ENCODE measurements at regions not wholly inside any gene's neighbourhood (a gene's known extent, or its start where the extent isn't known, plus 50 kb on each side); places are given as distances from the start of the nearest gene placed in this dataset.

GRCh38 chr18:59835605-59836379 is 64.0 kb upstream of the PMAIP1 start:
- TF ChIP-seq EZH2 (IDR thresholded peaks at IDR 0.05; ENCODE audit: low read depth), result no peak
- TF ChIP-seq CTCF (conservative IDR thresholded peaks at IDR 0.05), result no peak
- DNase-seq, result no peak
- no peak overlapping the region for H3K4me2 ChIP-seq
- no peak overlapping the region for H2AFZ ChIP-seq
- no peaks in the 10 kb centered on the region for H4K20me1 ChIP-seq (ENCODE audit: insufficient read depth)
- no peak overlapping the region for H3K27ac ChIP-seq
- H3K4me1 ChIP-seq (replicated peaks; ENCODE audit: insufficient read depth), result no peaks in the 10 kb centered on the region
- ChIA-PET POLR2A (ENCODE audit: unreplicated experiment) (interaction anchor here (0.5 kb wide), 1 partner anchor 124 kb away, joined by 8 read pairs; no protein-coding TSS in a partner anchor), CTCF (interaction anchor here (1.0 kb wide), 1 partner anchor 12 kb away, joined by 3 read pairs; no protein-coding TSS in a partner anchor)
- no TSS peak for BruUV-seq (replicated peaks)
- H3K36me3 ChIP-seq (ENCODE audit: low read depth), result no peaks in the 10 kb centered on the region
- H3F3A ChIP-seq (ENCODE audit: insufficient read depth, low read depth), result no peaks in the 10 kb centered on the region
- H3K79me2 ChIP-seq (ENCODE audit: low read depth), result no peaks in the 10 kb centered on the region
- H3K9me3 ChIP-seq (ENCODE audit: insufficient read depth, low read depth), result no peaks in the 10 kb centered on the region
- no peaks in the 10 kb centered on the region for H3K27me3 ChIP-seq (ENCODE audit: insufficient read depth, low read depth)
- H3K9me2 ChIP-seq (ENCODE audit: insufficient read depth), result no peaks in the 10 kb centered on the region
- no peak overlapping the region for H3K4me3 ChIP-seq
- intact Hi-C loops (cut with micrococcal nuclease; ENCODE audit: unreplicated experiment), result loop anchor here (2.0 to 5.0 kb wide), 5 partner anchors 63 to 712 kb away; partner anchors contain the start of gene PMAIP1

GRCh38 chr18:59834267-59834666 is 65.5 kb upstream of the PMAIP1 start:
- Histone ChIP-seq H3K4me2 (no peak overlapping the region), H3K4me1 (replicated peaks; ENCODE audit: insufficient read depth) (no peaks in the 10 kb centered on the region), H3K9me2 (ENCODE audit: insufficient read depth) (no peaks in the 10 kb centered on the region), H3K36me3 (ENCODE audit: low read depth) (no peaks in the 10 kb centered on the region), H2AFZ (no peak overlapping the region), H4K20me1 (ENCODE audit: insufficient read depth) (no peaks in the 10 kb centered on the region), H3K79me2 (ENCODE audit: low read depth) (no peaks in the 10 kb centered on the region), H3K27ac (no peak overlapping the region), H3K9me3 (ENCODE audit: insufficient read depth, low read depth) (no peaks in the 10 kb centered on the region), H3F3A (ENCODE audit: insufficient read depth, low read depth) (no peaks in the 10 kb centered on the region), H3K4me3 (no peak overlapping the region), H3K27me3 (ENCODE audit: insufficient read depth, low read depth) (no peaks in the 10 kb centered on the region)
- CTCF ChIA-PET, result no interaction called here
- no TSS peak for BruUV-seq (replicated peaks)
- DNase-seq, result no peak
- POLR2A ChIA-PET (ENCODE audit: unreplicated experiment), result no interaction called here
- TF ChIP-seq CTCF (conservative IDR thresholded peaks at IDR 0.05), result no peak
- intact Hi-C loops (cut with micrococcal nuclease; ENCODE audit: unreplicated experiment), result no loop called here

GRCh38 chr18:59833785-59834184 is 66.0 kb upstream of the PMAIP1 start:
- no peaks in the 10 kb centered on the region for H3K79me2 ChIP-seq (ENCODE audit: low read depth)
- no peak overlapping the region for H3K27ac ChIP-seq
- no peaks in the 10 kb centered on the region for H3K9me3 ChIP-seq (ENCODE audit: insufficient read depth, low read depth)
- H3K4me2 ChIP-seq, result no peak overlapping the region
- DNase-seq, result no peak
- H3K27me3 ChIP-seq (ENCODE audit: insufficient read depth, low read depth), result no peaks in the 10 kb centered on the region
- no peaks in the 10 kb centered on the region for H3K9me2 ChIP-seq (ENCODE audit: insufficient read depth)
- no TSS peak for BruUV-seq (replicated peaks)
- intact Hi-C loops (cut with micrococcal nuclease; ENCODE audit: unreplicated experiment), result no loop called here
- H4K20me1 ChIP-seq (ENCODE audit: insufficient read depth), result no peaks in the 10 kb centered on the region
- no peaks in the 10 kb centered on the region for H3K4me1 ChIP-seq (replicated peaks; ENCODE audit: insufficient read depth)
- CTCF ChIA-PET, result no interaction called here
- no peak for TF ChIP-seq CTCF (conservative IDR thresholded peaks at IDR 0.05)
- TF ChIP-seq EZH2 (IDR thresholded peaks at IDR 0.05; ENCODE audit: low read depth), result no peak
- no peaks in the 10 kb centered on the region for H3K36me3 ChIP-seq (ENCODE audit: low read depth)
- no peak overlapping the region for H2AFZ ChIP-seq
- no peak overlapping the region for H3K4me3 ChIP-seq
- POLR2A ChIA-PET (ENCODE audit: unreplicated experiment), result no interaction called here
- no peaks in the 10 kb centered on the region for H3F3A ChIP-seq (ENCODE audit: insufficient read depth, low read depth)
